Aorta (tissue), 5 donors: ENCODE measurements at regions not wholly inside any gene's neighbourhood (a gene's known extent, or its start where the extent isn't known, plus 50 kb on each side); places are given as distances from the start of the nearest gene placed in this dataset.

Experiments used
- ATAC-seq: fragments of 200-7000 bp; cut with Tn5 transposase; one replicate; pipeline ENCODE4 v1.9.1; 2022; ENCODE audit warnings: moderate library complexity; ENCODE audit not compliant: low FRiP score
- DNase-seq, 2 donors: peaks; one replicate each; pipeline ENCODE4 v3.0.0-alpha.2; 2020
- H3K27ac ChIP-seq, 2 donors: one replicate each; pipeline ENCODE4 v1.5.1; 2013; ENCODE audit warnings: low read length in 2 of 2, mild to moderate bottlenecking in 2 of 2, moderate library complexity in 2 of 2, control low read depth in 1 of 2, inconsistent platforms in 1 of 2, low read depth in 1 of 2
- H3K27me3 ChIP-seq, 2 donors: one replicate each; pipeline ENCODE4 v1.6.1; 2013; ENCODE audit warnings: control low read depth in 1 of 2, low read length in 1 of 2, mild to moderate bottlenecking in 1 of 2, moderate library complexity in 1 of 2; ENCODE audit not compliant: insufficient read depth in 2 of 2, control insufficient read depth in 1 of 2
- H3K36me3 ChIP-seq, 2 donors: one replicate each; pipeline ENCODE4 v1.6.1; 2013; ENCODE audit warnings: control low read depth in 1 of 2, low read length in 1 of 2, mild to moderate bottlenecking in 1 of 2; ENCODE audit not compliant: insufficient read depth in 2 of 2, control insufficient read depth in 1 of 2
- H3K4me1 ChIP-seq, 2 donors: one replicate each; pipeline ENCODE4 v1.6.1; 2013; ENCODE audit warnings: low read length in 2 of 2, control low read depth in 1 of 2, mild to moderate bottlenecking in 1 of 2, moderate library complexity in 1 of 2; ENCODE audit not compliant: insufficient read depth in 2 of 2, control insufficient read depth in 1 of 2
- H3K4me3 ChIP-seq, 2 donors: one replicate each; pipeline ENCODE4 v1.5.1; 2013; ENCODE audit warnings: low read length in 2 of 2, control low read depth in 1 of 2, mild to moderate bottlenecking in 1 of 2
- H3K9me3 ChIP-seq: one replicate; pipeline ENCODE4 v1.6.1; 2013; ENCODE audit warnings: mild to moderate bottlenecking, low read length; ENCODE audit not compliant: control insufficient read depth
- WGBS, 2 donors: extraction: QIAGEN DNeasy Blood & Tissue Kit; methylation state at CpG; one replicate each; pipeline ENCODE4 v1.1.7; 2013; 5-methylcytosine and 5-hydroxymethylcytosine counted together
- intact Hi-C, 2 donors: fragments of 100-400 bp; cut with DNase I; formaldehyde crosslinking; loops; one replicate each; pipeline versions ENCODE4 v1.14.2 to v1.15.0; 2022
- donor health status: healthy with polysubstance abuse.
- donor health status: Bipolar disorder and iron deficiency.
- donor health status: DM: no; HTN: no; CAD: no.
- donor health status: DM: no; HTN: no; CAD: no.
- donor health status: DM: yes; HTN: yes; CAD: no.

DNA sequence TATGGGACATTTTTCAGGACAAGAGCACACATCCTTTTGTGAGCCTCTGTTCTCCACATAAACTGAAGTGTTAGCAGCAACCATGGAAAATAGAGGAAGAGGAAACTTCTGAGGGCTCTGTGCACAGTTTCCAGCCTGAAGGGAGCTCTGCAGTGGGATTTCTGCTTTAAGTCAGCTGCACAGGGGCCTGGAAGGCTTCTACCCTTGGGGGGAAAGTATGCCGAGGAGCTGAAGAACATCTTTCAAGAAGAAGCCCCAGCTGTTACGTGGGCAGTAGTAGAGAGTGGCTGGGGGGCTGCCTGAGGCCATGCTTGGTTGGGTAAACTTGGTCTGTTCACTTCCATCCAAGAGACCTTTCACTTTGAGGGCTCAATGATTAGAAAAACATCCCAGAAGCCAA, 82.7 kb upstream of the EED start:
- peak; percentile 28 for ATAC-seq
- Histone ChIP-seq H3K27me3 (no peaks in the 10 kb centered on the region), H3K36me3 (no peaks in the 10 kb centered on the region), H3K9me3 (no peaks in the 10 kb centered on the region), H3K4me3 (no peak overlapping the region), H3K27ac (no peak overlapping the region), H3K4me1 (peaks cover 0 to 2% of the 10 kb centered on the region in 2 donors)
- no peak for DNase-seq
- 80 to 88% methylated on average over 2 of the region's 2 CpGs for WGBS, 2 donors
- intact Hi-C loops: no loop called here

DNA sequence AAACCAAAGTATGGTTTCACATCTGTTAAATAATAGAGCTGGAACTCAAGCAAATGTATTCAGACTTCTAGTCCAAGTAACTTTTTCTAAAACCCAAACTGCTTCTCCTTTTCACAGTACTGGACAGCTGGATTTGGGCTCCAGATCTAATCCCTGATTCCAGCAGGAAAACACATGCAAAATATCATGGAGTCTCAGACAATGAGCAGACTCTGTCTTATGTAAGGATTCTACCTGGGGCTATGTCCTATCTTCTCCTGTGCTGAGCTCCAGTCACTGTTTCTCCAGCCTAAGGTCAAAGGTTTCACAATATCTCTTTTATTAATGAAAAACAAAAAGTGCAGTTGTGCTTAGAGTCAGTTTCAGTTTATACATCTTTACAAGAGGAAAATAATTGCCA, 83.2 kb upstream of the EED start:
- ATAC-seq (no peak), DNase-seq (no peak)
- Histone ChIP-seq H3K27ac (no peak overlapping the region), H3K4me3 (no peak overlapping the region), H3K4me1 (peaks cover 0 to 2% of the 10 kb centered on the region in 2 donors), H3K9me3 (no peaks in the 10 kb centered on the region), H3K36me3 (no peaks in the 10 kb centered on the region), H3K27me3 (no peaks in the 10 kb centered on the region)
- intact Hi-C loops: no loop called here

GRCh38 chr11:86160541-86161149, 83.9 kb upstream of the EED start:
- H3K9me3 ChIP-seq: no peaks in the 10 kb centered on the region
- H3K27me3 ChIP-seq: no peaks in the 10 kb centered on the region
- 41 to 65% methylated on average over 1 of the region's 1 CpG for WGBS, 2 donors
- no peaks in the 10 kb centered on the region for H3K36me3 ChIP-seq
- no peak for ATAC-seq
- H3K27ac ChIP-seq: no peak overlapping the region
- DNase-seq: no peak
- peaks cover 0 to 2% of the 10 kb centered on the region in 2 donors for H3K4me1 ChIP-seq
- no peak overlapping the region for H3K4me3 ChIP-seq
- intact Hi-C loops: no loop called here

GRCh38 chr11:86159581-86159891, 85.0 kb upstream of the EED start:
- WGBS, 2 donors: 91 to 93% methylated on average over 3 of the region's 3 CpGs
- H3K4me1 ChIP-seq: peaks cover 0 to 2% of the 10 kb centered on the region in 2 donors

GRCh38 chr11:86158704-86159580, 85.6 kb upstream of the EED start:
- no peak for ATAC-seq
- WGBS, 2 donors: 86 to 90% methylated on average over 3 of the region's 3 CpGs

More at GRCh38 chr11:86159581-86159891, 85.0 kb upstream of the EED start:
- Histone ChIP-seq H3K36me3 (no peaks in the 10 kb centered on the region), H3K4me3 (no peak overlapping the region), H3K27me3 (no peaks in the 10 kb centered on the region), H3K9me3 (no peaks in the 10 kb centered on the region), H3K27ac (no peak overlapping the region)
- DNase-seq (no peak), ATAC-seq (no peak)
- intact Hi-C loops: no loop called here

DNA sequence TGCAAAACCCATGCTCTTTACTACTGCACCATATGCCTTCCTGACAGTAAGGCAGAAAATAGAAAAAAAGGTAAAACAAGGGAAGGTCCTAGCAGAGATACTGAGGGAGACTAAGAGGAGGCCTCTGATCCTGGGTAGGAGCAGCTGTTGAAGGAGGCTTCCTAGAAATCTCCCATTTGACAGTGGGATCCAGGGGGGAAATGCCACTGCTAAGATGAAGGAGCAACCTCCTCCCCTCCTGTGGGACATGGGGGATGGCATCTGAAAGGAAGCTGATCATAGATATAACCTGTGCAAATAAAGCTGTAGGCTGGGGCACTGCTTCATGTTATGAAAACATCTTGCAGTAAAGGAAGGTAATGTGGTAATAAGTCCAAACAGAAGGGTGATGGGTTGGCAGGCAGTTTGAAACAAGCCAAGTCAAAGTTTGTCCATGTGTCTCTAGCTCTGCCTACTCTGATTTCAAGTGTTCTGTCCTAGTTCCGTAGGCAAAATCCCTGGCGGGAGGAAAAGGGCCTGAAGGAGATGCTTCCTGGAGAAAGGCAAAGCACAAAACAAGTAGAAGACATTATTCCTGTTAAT, 86.7 kb upstream of the EED start:
- Histone ChIP-seq H3K4me3 (no peak overlapping the region), H3K27ac (no peak overlapping the region), H3K36me3 (no peaks in the 10 kb centered on the region), H3K4me1 (no peaks in the 10 kb centered on the region), H3K9me3 (no peaks in the 10 kb centered on the region), H3K27me3 (no peaks in the 10 kb centered on the region)
- intact Hi-C loops: no loop called here
- ATAC-seq (no peak), DNase-seq (no peak)
- 95 to 96% methylated on average over 2 of the region's 2 CpGs for WGBS, 2 donors

More at GRCh38 chr11:86158704-86159580, 85.6 kb upstream of the EED start:
- no peaks in the 10 kb centered on the region for H3K36me3 ChIP-seq
- H3K4me3 ChIP-seq: no peak overlapping the region
- intact Hi-C loops: no loop called here
- H3K9me3 ChIP-seq: no peaks in the 10 kb centered on the region
- no peaks in the 10 kb centered on the region for H3K4me1 ChIP-seq
- H3K27ac ChIP-seq: no peak overlapping the region
- no peaks in the 10 kb centered on the region for H3K27me3 ChIP-seq
- DNase-seq: no peak

- Histone ChIP-seq H3K9me3 (no peaks in the 10 kb centered on the region), H3K27me3 (no peaks in the 10 kb centered on the region), H3K27ac (no peak overlapping the region), H3K4me3 (no peak overlapping the region), H3K36me3 (no peaks in the 10 kb centered on the region), H3K4me1 (peaks cover 0 to 5% of the 10 kb centered on the region in 2 donors)
- 81 to 91% methylated on average over 3 of the region's 3 CpGs for WGBS, 2 donors
- DNase-seq: no peak
- no peak for ATAC-seq
- intact Hi-C loops: no loop called here
Measured at GRCh38 chr11:86156397-86156955, 87.6 kb upstream of the PICALM start.

GRCh38 chr11:86155200-86155844, 86.4 kb upstream of the PICALM start:
- Histone ChIP-seq H3K4me1 (peaks cover 3 to 11% of the 10 kb centered on the region in 2 donors), H3K27me3 (no peaks in the 10 kb centered on the region), H3K27ac (no peak overlapping the region), H3K36me3 (no peaks in the 10 kb centered on the region), H3K4me3 (no peak overlapping the region), H3K9me3 (no peaks in the 10 kb centered on the region)
- DNase-seq: no peak
- intact Hi-C loops: no loop called here
- WGBS, 2 donors: 96 to 97% methylated on average over 7 of the region's 7 CpGs
- no peak for ATAC-seq
